AG04450 (cell line): ENCODE measurements at regions not wholly inside any gene's neighbourhood (a gene's known extent, or its start where the extent isn't known, plus 50 kb on each side); places are given as distances from the start of the nearest gene placed in this dataset.

Experiments used
- CTCF ChIA-PET: fragments of 300-600, 350-600 bp; formaldehyde crosslinking; extraction: SDS; loops from one replicate; lab custom pipeline; 2022; ENCODE audit warnings: antibody characterized with exemption, inconsistent platforms; lab: Charles Lee
- POLR2A ChIA-PET: fragments of 350-600 bp; formaldehyde crosslinking; extraction: SDS; loops from one replicate; lab custom pipeline; 2021; ENCODE audit warnings: antibody characterized with exemption, inconsistent platforms; lab: Yijun Ruan, JAX
- DNase-seq: peaks from one replicate; pipeline ENCODE4 v3.0.0-alpha.2; 2011; ENCODE audit warnings: low read depth, low spot score
- H3K27ac ChIP-seq: one replicate; pipeline ENCODE4 v1.5.1; 2012; ENCODE audit warnings: low read depth, low read length, control low read depth
- H3K27me3 ChIP-seq: one replicate; pipeline ENCODE4 v1.6.0; 2012; ENCODE audit warnings: low read length; ENCODE audit not compliant: control insufficient read depth, insufficient read depth
- H3K4me3 ChIP-seq: 2 replicates; pipeline ENCODE4 v1.5.1; 2011; ENCODE audit warnings: mild to moderate bottlenecking, low read depth, low read length, control low read depth
- H3K9me3 ChIP-seq: 2 replicates; pipeline ENCODE4 v1.5.1; 2012; ENCODE audit warnings: low read length; ENCODE audit not compliant: control insufficient read depth, insufficient read depth
- CTCF ChIP-seq: IDR thresholded peaks from 2 replicates; pipeline ENCODE4 v1.5.1; 2011; ENCODE audit warnings: low read depth, low read length, control low read depth, inconsistent platforms

GRCh38 chr2:219782737-219783348 is 155.4 kb downstream of the SLC4A3 start:
- POLR2A ChIA-PET: no interaction called here
- Histone ChIP-seq H3K27me3 (no peaks in the 10 kb centered on the region), H3K9me3 (no peaks in the 10 kb centered on the region), H3K27ac (no peak overlapping the region), H3K4me3 (no peak overlapping the region)
- no peak for TF ChIP-seq CTCF
- CTCF ChIA-PET: no interaction called here
- no peak for DNase-seq

- no peak for TF ChIP-seq CTCF
- Histone ChIP-seq H3K27me3 (no peaks in the 10 kb centered on the region), H3K9me3 (no peaks in the 10 kb centered on the region), H3K4me3 (no peak overlapping the region), H3K27ac (no peak overlapping the region)
- CTCF ChIA-PET: no interaction called here
- POLR2A ChIA-PET: no interaction called here
- no peak for DNase-seq
Measured at GRCh38 chr2:219783359-219783975, 156.0 kb downstream of the SLC4A3 start.

GRCh38 chr2:219784178-219784577 is 156.7 kb downstream of the SLC4A3 start:
- no peak for DNase-seq
- no peak for TF ChIP-seq CTCF
- Histone ChIP-seq H3K9me3 (no peaks in the 10 kb centered on the region), H3K27ac (no peak overlapping the region), H3K27me3 (no peaks in the 10 kb centered on the region), H3K4me3 (no peak overlapping the region)
- ChIA-PET POLR2A (no interaction called here), CTCF (no interaction called here)

- DNase-seq: no peak
- H3K27ac ChIP-seq: no peak overlapping the region
- ChIA-PET POLR2A (no interaction called here), CTCF (no interaction called here)
- H3K27me3 ChIP-seq: no peaks in the 10 kb centered on the region
- TF ChIP-seq CTCF: no peak
- no peaks in the 10 kb centered on the region for H3K9me3 ChIP-seq
- no peak overlapping the region for H3K4me3 ChIP-seq
Measured at GRCh38 chr2:219789476-219789875, 162.0 kb downstream of the SLC4A3 start.

- CTCF ChIA-PET: interaction anchor here (0.7 kb wide), 1 partner anchor 275 kb away, joined by 4 read pairs; no protein-coding TSS in a partner anchor
- POLR2A ChIA-PET: no interaction called here
- no peak overlapping the region for H3K4me3 ChIP-seq
- no peak for TF ChIP-seq CTCF
- DNase-seq: no peak
- H3K27ac ChIP-seq: no peak overlapping the region
- no peaks in the 10 kb centered on the region for H3K27me3 ChIP-seq
- no peaks in the 10 kb centered on the region for H3K9me3 ChIP-seq
Measured at GRCh38 chr2:219792446-219792845, 165.0 kb downstream of the SLC4A3 start.
